ENCODE measurements at regions not wholly inside any gene's neighbourhood (a gene's known extent, or its start where the extent isn't known, plus 50 kb on each side); places are given as distances from the start of the nearest gene placed in this dataset.

DNA sequence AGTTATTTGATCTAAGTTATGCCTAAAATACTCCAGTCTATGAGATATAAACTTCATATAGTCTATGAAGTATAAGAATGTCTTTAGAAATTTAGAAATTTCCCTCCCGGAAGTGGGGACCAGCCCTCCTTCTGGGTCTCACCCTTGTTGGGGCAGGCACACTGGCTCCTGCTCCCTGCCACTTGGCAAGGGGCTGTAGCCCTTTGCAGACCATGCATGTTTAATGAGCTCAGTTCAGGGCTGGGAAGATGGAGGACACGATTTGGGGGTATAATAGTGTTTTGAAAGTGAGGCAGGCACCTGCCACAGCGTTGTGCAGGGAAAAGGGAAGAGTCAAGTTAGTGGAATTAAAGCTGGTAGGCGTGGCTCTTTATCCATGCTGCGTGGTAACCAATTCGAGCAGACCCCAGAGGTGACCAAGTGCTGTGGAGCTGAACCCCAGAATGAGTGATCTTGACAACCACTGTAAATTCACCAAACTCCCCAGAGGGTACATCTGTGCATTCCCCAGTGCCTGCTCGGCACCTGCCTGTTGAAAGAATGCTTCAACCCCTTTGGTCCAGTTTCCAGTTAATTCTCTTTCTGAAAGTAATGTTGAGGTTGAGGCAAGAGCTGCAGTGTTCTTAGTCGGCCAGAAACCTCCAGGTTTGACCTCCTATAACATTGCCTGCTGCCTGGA is 79.6 kb downstream of the DOP1B start:
- Histone ChIP-seq H2BK12ac (ENCODE audit: insufficient read length, low read depth, low read length) (no peak overlapping the region), H3K27ac (ENCODE audit: insufficient read length, low read depth, low read length) (no peak overlapping the region), H3K79me1 (ENCODE audit: insufficient read depth, low read depth, low read length, poor library complexity, severe bottlenecking) (no peaks in the 10 kb centered on the region), H2AFZ (ENCODE audit: low read length) (no peak overlapping the region), H3K9ac (ENCODE audit: extremely low read depth, insufficient read length, low read length) (no peak overlapping the region), H4K5ac (ENCODE audit: insufficient read length, low read depth, low read length) (no peak overlapping the region), H4K8ac (replicated peaks; ENCODE audit: insufficient read length, low read depth, low read length) (no peak overlapping the region), H3K79me2 (ENCODE audit: insufficient read depth, low read length) (no peaks in the 10 kb centered on the region), H3K4me1 (ENCODE audit: insufficient read depth, low read length) (no peaks in the 10 kb centered on the region), H3T11ph (ENCODE audit: low read length) (no peak overlapping the region), H2BK5ac (ENCODE audit: insufficient read length, low read length) (no peak overlapping the region), H3K56ac (ENCODE audit: insufficient read length, low read depth, low read length) (no peak overlapping the region), H3K14ac (ENCODE audit: insufficient read depth, low read length) (no peak overlapping the region), H2BK20ac (ENCODE audit: low read depth, low read length, poor library complexity, severe bottlenecking) (no peak overlapping the region), H3K23me2 (ENCODE audit: insufficient read length, low read depth, low read length, poor library complexity, severe bottlenecking) (no peaks in the 10 kb centered on the region), H2BK120ac (ENCODE audit: low read depth, low read length, poor library complexity, severe bottlenecking) (no peak overlapping the region), H2AK5ac (ENCODE audit: insufficient read length, low read length) (no peak overlapping the region), H3K4ac (ENCODE audit: low read depth, low read length) (no peak overlapping the region), H3K27me3 (ENCODE audit: insufficient read depth, low read length) (no peaks in the 10 kb centered on the region), H4K20me1 (ENCODE audit: control insufficient read depth, insufficient read depth, insufficient read length) (no peaks in the 10 kb centered on the region), H4K91ac (ENCODE audit: insufficient read length, low read depth, low read length) (no peak overlapping the region), H3K18ac (ENCODE audit: insufficient read length, low read depth, low read length) (no peak overlapping the region), H2BK15ac (ENCODE audit: low read depth, low read length) (no peak overlapping the region), H3K4me2 (ENCODE audit: insufficient read depth, insufficient read length, low read length) (no peak overlapping the region), H3K9me3 (ENCODE audit: control insufficient read depth, low read depth, low read length) (no peaks in the 10 kb centered on the region), H3K23ac (ENCODE audit: insufficient read length, low read depth, low read length) (no peak overlapping the region)
- H3K27ac Mint-ChIP-seq = no peak overlapping the region
- DNase-seq = no peak
- WGBS (ENCODE audit: extremely low coverage, insufficient read length, low lambda C conversion rate) = no CpG with 5 or more reads among the region's 8 CpGs
- H3K9me3 Mint-ChIP-seq = no peaks in the 10 kb centered on the region; a peak in 1 of 5 replicates
- peaks cover 4 to 8% of the 10 kb centered on the region in 2 experiments; a peak in 2 of 4 replicates for H3K4me1 Mint-ChIP-seq
- H3K4me3 Mint-ChIP-seq = no peak overlapping the region
- H3K36me3 Mint-ChIP-seq (ENCODE audit: insufficient read depth in 1 of 3, low read depth in 3 of 3) = no peaks in the 10 kb centered on the region; a peak in 1 of 7 replicates
- TF ChIP-seq CTCF (conservative IDR thresholded peaks at IDR 0.05) = no peak
- H3K27me3 Mint-ChIP-seq (ENCODE audit: low read depth) = no peaks in the 10 kb centered on the region
